Urothelium cell line (cell line): ENCODE measurements at regions not wholly inside any gene's neighbourhood (a gene's known extent, or its start where the extent isn't known, plus 50 kb on each side); places are given as distances from the start of the nearest gene placed in this dataset.
A peak's percentile ranks its signal among the peaks of the same experiment; 100 is the strongest.
"Not testable (repeated sequence)": the region's sequence is repeated elsewhere in the genome, so short reads cannot be mapped to it uniquely, and the experiment has no call there.

Experiments used
- DNase-seq: peaks from one replicate; pipeline ENCODE4 v3.0.0; 2011; ENCODE audit warnings: low spot score, mixed read lengths
- FAIRE-seq: peaks from 2 replicates; lab custom pipeline; 2011; peaks lifted over from hg19 to GRCh38; lab: Jason Lieb, UNC

GRCh38 chr6:140816681-140817080 is 1316.0 kb upstream of the GJE1 start:
- DNase-seq: no peak
- no peak for FAIRE-seq

DNA sequence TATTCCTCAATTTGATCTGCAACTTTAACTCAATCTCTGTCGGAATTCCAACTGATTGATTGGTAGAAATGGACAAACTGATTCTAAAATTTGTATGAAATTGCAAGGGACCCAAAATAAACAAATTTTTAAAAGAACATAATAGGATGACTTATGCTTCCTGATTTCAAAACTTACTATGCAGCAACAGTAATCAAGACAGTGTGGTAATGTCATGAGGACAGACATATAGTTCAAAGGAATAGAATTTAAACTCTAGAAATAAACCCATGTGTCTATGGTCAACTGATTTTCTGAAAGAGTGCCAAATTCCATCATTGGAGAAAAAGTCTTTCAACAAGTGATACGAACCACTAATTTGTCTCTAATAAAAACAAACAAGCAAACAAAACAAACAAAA is 1320.1 kb upstream of the GJE1 start:
- DNase-seq: no peak

DNA sequence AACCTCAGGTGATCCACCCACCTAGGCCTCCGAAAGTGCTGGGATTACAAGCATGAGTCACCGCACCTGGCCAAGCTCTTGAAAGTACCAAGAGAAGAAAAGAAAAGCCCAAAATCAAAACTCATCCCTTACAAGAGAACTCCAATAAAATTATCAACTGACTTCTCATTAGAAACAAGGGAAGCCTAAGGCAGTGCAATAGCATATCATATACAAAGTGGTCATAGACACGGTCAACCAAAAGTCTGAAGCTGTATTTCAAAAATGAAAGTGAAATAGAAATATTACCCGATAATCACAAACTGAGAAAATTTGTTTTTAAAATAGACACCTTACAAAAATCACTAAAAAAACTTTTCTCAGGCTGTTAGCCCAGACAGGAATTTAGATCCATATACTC is 1321.1 kb upstream of the GJE1 start:
- FAIRE-seq (no peak), DNase-seq (no peak)

More for the DNA sequence above, 1320.1 kb upstream of the GJE1 start:
- no peak for FAIRE-seq

GRCh38 chr6:140809694-140810101 is 1323.0 kb upstream of the GJE1 start:
- no peak for FAIRE-seq
- DNase-seq: no peak

DNA sequence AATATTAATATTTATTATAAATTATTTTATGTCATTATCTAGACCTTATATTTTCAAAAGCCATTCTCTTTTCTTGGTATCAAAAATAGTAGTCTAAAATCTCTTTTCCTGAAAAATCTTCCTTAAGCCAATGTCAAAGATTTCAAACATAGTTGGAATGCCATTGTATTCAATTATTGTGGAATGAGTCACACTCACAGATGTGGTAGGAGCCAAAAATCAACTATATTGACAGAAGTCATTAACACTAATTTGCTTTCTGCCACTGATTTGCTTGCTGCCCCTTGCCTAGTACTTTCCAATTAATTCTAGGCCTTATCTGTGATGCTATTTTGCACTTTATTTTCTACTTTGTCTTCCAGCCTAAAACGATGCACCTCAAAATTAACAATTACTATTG is 1326.3 kb upstream of the GJE1 start:
- FAIRE-seq (no peak), DNase-seq (peak; percentile 14)

DNA sequence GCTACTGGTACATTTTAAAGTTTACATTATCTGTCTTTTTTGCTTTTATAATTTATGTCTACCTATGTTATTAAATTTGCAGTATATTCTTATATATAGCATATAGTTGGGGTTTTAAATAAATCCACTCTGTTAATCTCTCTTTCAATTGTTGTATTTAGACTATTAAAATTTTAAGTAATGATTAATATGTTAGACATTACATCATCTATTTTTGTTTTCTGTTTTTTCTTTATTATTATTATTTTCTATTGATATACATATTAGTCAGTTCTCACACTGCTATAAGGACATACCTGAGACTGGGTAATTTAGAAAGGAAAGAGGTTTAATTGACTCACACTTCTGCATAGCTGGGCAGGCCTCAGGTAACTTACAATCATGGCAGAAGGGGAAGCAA is 1338.2 kb upstream of the GJE1 start:
- FAIRE-seq: no peak
- DNase-seq: no peak

DNA sequence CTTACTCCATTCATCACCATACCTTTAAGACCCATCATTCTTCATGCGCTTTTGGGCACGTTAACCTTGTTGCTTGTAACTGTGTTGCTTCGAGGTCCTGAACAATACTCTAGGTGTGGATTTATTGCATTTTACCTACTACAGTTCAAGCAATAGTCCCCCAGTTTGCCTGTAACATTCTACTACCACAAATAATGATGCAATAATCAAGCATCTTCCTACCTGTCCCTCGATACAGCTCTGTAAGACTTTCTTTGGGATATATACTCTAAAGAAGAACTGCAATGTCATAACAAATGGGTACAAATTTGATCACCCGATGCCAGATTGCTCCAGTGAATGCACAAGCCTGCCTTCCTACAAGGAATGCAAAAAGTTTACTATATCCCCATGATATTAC is 1342.6 kb upstream of the GJE1 start:
- FAIRE-seq (no peak), DNase-seq (no peak)

DNA sequence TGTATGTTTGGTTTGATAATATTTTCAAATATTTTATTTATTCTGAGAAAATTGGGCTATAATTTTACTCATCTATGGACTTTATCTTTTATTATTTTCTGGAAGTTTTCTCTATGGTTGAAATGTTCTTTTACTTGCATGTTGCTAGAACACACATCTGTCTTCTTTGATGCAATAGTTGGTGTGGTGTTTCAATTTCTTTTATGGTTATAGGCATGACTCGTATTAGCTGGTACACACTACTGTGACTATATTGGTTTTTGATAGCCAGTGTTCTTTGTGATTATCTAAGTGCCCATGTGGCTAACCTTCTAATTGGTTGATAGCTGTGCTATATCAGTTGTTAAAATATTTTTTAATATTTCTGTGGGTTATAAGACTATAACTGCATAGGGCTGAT is 1343.3 kb upstream of the GJE1 start:
- DNase-seq: no peak
- no peak for FAIRE-seq

DNA sequence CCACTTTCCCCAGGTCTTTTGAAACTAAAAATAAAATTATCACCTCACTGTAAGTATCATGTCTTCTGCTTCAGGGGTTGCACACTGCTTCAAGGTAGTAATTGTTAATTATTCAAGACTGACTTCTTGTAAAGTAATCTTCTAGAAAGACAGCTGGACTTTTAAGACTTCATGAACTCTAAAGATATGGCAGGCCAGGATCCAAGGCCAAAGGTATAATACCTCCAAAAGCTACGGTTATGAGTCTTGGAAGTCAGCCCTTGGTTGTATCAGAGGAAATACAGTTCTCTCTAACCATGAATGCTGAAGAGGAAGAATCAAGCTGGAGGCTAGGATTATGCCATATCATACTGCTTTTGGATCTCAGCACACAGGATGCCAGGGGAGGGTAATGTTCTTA is 1346.8 kb upstream of the GJE1 start:
- no peak for FAIRE-seq
- no peak for DNase-seq

DNA sequence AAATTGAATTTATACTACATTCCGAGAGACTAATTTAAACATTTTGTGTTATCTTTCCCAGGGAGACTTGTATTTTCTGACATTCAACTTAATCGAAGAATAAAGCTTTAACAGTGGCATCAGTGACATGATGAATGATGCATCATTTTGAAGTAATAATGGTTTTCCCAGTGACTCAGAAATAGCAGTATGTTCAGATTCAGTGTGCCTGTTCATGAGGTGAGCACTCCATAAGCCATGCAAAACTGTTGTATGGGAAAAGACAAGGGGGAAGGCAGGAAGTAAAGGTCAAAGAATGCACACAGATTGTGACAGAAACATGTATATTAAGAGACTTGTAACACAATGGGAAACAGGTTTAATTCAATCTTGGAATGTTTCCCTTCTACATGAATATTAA is 1348.2 kb upstream of the GJE1 start:
- DNase-seq: no peak
- no peak for FAIRE-seq

DNA sequence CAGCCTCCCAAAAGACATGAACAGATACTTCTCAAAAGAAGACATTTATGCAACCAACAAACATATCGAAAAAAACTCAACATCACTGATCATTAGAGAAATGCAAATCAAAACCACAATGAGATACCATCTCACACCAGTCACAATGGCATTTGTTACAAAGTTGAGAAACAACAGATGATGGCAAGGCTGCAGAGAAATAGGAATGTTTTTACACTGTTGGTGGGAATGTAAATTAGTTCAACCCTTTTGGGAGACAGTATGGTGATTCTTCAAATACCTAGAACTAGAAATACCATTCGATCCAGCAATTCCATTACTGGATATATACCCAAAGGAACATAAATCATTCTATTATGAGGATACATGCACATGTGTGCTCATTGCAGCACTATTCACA is 1349.2 kb upstream of the GJE1 start:
- FAIRE-seq, DNase-seq: not testable (repeated sequence)

DNA sequence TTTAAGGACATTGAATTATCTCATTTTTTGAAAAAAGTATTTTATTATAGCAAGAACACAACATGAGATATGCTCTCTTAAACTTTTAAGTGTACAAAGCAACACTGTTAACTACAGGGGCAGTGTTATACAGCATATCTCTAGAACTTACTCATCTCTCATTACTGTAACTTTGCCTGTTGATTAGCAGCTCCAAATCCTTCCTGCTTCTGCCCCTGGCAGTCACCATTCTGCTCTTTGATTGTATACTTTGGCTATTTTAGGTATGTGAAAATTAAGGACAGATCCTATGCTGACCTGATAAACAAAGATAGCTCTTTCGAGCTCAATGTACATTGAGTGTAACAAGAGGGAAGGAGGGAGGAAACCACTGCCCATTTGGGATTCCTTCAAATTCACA is 1349.8 kb upstream of the GJE1 start:
- DNase-seq (no peak), FAIRE-seq (no peak)

GRCh38 chr6:140779991-140780596 is 1352.6 kb upstream of the GJE1 start:
- no peak for DNase-seq

GRCh38 chr6:140779341-140779740 is 1353.4 kb upstream of the GJE1 start:
- DNase-seq (peak; percentile 6), FAIRE-seq (no peak)

More at GRCh38 chr6:140779991-140780596, 1352.6 kb upstream of the GJE1 start:
- FAIRE-seq: no peak

GRCh38 chr6:140777780-140778179 is 1354.9 kb upstream of the GJE1 start:
- no peak for DNase-seq
- no peak for FAIRE-seq

DNA sequence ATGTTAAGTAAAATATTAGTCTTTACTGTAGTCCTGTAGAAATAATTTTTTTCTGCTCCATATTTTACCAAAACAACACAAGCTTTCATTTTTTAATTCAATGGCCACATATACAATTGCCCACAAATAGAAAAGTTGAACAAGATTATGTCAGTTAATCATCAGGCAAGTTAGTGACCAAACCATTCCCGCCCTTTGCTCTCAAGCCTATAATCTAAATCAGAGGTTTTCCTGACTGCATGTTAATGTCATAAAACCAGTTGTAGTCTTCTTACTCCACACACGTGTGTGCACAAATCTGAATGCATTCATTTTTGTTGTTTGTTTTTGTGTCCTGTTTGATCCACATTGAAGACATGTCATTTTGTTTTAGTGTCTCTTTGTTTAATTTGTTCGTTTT is 1357.7 kb upstream of the GJE1 start:
- no peak for DNase-seq
- FAIRE-seq: no peak

DNA sequence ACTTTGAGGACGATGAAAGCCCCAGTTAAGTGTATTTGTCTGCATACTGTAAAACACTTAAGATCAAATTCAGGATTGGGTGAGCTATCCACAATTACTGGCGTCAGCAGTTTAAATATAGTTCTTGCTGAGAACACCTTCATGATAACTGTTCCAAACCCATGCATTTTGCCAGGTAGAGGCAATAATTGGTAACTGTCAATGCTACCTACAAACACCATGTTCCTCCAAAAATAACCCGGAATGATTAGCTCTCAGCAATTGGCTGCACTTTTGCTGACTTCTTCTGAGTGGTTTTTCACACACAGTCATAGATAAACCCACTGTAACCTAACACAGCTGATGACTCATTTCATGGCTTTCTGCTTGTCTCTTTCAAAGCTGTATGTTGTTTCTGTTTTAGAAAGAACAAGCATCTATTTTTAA is 1358.6 kb upstream of the GJE1 start:
- FAIRE-seq: no peak
- DNase-seq: peak; percentile 22

DNA sequence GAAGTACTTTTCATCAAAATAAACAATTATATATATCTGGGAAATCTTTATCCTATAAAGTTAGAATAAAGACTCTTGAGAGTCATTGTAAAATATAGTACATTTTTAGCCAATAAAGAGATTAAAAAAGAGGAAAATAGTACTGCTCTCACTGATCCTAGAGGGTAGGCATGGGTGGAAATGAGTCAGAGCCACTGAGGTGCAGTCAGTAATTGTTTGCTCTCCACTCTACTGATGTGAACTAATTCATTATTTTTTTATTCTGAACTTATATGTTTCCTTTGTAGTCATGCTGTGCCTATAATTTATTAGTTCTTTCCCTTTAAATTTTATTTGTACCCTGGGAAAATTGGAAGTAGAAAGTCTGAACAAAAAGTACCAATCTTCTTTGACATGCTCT is 1359.4 kb upstream of the GJE1 start:
- FAIRE-seq (no peak), DNase-seq (no peak)

- DNase-seq (no peak), FAIRE-seq (no peak)
These were observed 1360.1 kb upstream of the GJE1 start for GRCh38 chr6:140772576-140772975.

- FAIRE-seq (no peak), DNase-seq (no peak)
These were observed 1364.6 kb upstream of the GJE1 start for GRCh38 chr6:140768133-140768532.

- FAIRE-seq (no peak), DNase-seq (no peak)
These were observed 1365.7 kb upstream of the GJE1 start for GRCh38 chr6:140766999-140767398.

GRCh38 chr6:140758169-140758877 is 1374.4 kb upstream of the GJE1 start:
- no peak for DNase-seq
- FAIRE-seq: no peak

DNA sequence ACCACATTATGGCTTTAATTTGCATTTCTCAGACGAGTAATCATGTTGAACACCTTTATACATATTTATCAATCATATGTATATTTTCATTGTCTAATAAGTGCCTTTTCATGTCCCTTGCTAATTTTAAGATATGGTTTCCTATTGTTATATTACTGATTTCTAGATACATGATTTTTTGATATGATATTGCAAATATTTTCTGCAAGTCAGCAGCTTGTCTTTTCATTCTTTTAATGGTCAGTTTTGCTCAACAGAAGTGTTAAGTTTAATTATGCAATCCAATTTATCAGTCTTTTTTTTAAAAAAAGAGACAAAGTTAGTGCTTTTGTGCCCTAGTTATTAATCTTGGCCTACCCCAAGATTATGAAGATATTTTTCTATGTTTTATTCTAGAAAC is 1377.8 kb upstream of the CITED2 start:
- DNase-seq (no peak), FAIRE-seq (no peak)
